PFSK-1 (cell line): ENCODE measurements at regions not wholly inside any gene's neighbourhood (a gene's known extent, or its start where the extent isn't known, plus 50 kb on each side); places are given as distances from the start of the nearest gene placed in this dataset.

Experiments used
- FOXP2 ChIP-seq: optimal IDR thresholded peaks from 2 replicates; pipeline ENCODE3; 2011; ENCODE audit warnings: borderline replicate concordance, control low read depth, inconsistent platforms; ENCODE audit not compliant: insufficient read depth; ENCODE audit errors: extremely low read length, extremely low read depth
- POLR2AphosphoS5 ChIP-seq: IDR thresholded peaks from 2 replicates; pipeline ENCODE4 v1.6.1; 2012; ENCODE audit warnings: low read depth, mild to moderate bottlenecking, control low read depth, low read length, moderate library complexity
- REST ChIP-seq, 2 experiments: IDR thresholded peaks; 2 replicates each; pipeline versions ENCODE4 v1.6.1 to v1.8.0; 2011 to 2012; ENCODE audit warnings: low read depth in 2 of 2, low read length in 2 of 2, control low read depth in 1 of 2, inconsistent platforms in 1 of 2, mild to moderate bottlenecking in 1 of 2, moderate library complexity in 1 of 2; ENCODE audit not compliant: insufficient read depth in 1 of 2
- SIN3A ChIP-seq: IDR thresholded peaks from 2 replicates; pipeline ENCODE4 v1.6.1; 2012; ENCODE audit warnings: mild to moderate bottlenecking, low read length, moderate library complexity, borderline replicate concordance; ENCODE audit not compliant: insufficient read depth
- TAF1 ChIP-seq: IDR thresholded peaks from 2 replicates; pipeline ENCODE4 v1.6.1; 2012; ENCODE audit warnings: low read length, control low read depth, borderline replicate concordance; ENCODE audit not compliant: insufficient read depth

- TF ChIP-seq SIN3A (no peak), POLR2AphosphoS5 (no peak), TAF1 (no peak), FOXP2 (no peak), REST (IDR thresholded peaks at IDR 0.05; ENCODE audit: insufficient read depth in 1 of 2, low read depth in 2 of 2, low read length in 2 of 2) (no peak)
Observed at GRCh38 chr1:218665221-218665620, 320.1 kb downstream of the TGFB2 start.

- no peak for TF ChIP-seq TAF1
Observed at GRCh38 chr1:218666263-218666662, 321.1 kb downstream of the TGFB2 start.

GRCh38 chr1:218667781-218668516 is 322.8 kb downstream of the TGFB2 start:
- TF ChIP-seq REST (IDR thresholded peaks at IDR 0.05; ENCODE audit: insufficient read depth in 1 of 2, low read depth in 2 of 2, low read length in 2 of 2) (no peak), SIN3A (no peak), POLR2AphosphoS5 (no peak), FOXP2 (no peak), TAF1 (no peak)

GRCh38 chr1:218669431-218669830 is 324.3 kb downstream of the TGFB2 start:
- TF ChIP-seq POLR2AphosphoS5 = no peak
- no peak for TF ChIP-seq FOXP2
- no peak for TF ChIP-seq REST (IDR thresholded peaks at IDR 0.05; ENCODE audit: insufficient read depth in 1 of 2, low read depth in 2 of 2, low read length in 2 of 2)
- no peak for TF ChIP-seq TAF1
- no peak for TF ChIP-seq SIN3A

GRCh38 chr1:218670875-218671274 is 325.7 kb downstream of the TGFB2 start:
- TF ChIP-seq FOXP2 (no peak), TAF1 (no peak), SIN3A (no peak), REST (IDR thresholded peaks at IDR 0.05; ENCODE audit: insufficient read depth in 1 of 2, low read depth in 2 of 2, low read length in 2 of 2) (no peak), POLR2AphosphoS5 (no peak)
